ENCODE measurements at regions not wholly inside any gene's neighbourhood (a gene's known extent, or its start where the extent isn't known, plus 50 kb on each side); places are given as distances from the start of the nearest gene placed in this dataset.

DNA sequence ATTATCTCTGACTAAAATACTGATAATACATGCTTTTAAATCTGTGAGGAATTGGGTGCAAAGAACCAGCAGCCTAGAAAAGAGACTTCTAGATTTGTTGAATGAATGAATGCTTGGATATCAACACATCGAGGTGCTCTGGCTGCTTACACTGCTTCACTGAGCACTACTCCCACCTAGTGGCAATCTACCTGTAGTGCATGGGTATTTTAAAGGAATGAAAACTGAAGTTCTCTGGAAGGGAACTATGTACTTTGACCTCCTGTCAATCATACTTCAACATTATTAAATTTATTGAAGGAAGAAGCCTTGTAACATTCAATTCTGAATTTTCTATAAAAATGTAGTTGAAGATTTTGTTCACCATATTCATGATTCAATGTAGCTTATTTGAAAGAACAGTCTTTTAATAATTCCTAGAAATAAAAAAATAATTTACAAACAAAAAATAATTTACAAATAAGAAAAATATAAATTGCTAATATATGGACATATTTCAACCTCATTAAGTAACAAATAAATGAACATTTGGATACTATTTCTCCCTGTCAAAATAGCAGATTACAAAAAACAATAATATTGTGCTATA lies 111.2 kb upstream of the MMS22L start (continued):
- TF ChIP-seq SMAD1 (IDR thresholded peaks at IDR 0.05; ENCODE audit: low read depth, partially characterized antibody) (no peak), NBN (IDR thresholded peaks at IDR 0.05) (no peak), GATAD2B (conservative IDR thresholded peaks at IDR 0.05; ENCODE audit: low read depth) (no peak), MTA3 (IDR thresholded peaks at IDR 0.05; ENCODE audit: borderline replicate concordance, low read length) (no peak), ZNF384 (IDR thresholded peaks at IDR 0.05; ENCODE audit: borderline replicate concordance, low read depth, low read length) (no peak), RBBP5 (conservative IDR thresholded peaks at IDR 0.05) (no peak), TAF1 (IDR thresholded peaks at IDR 0.05; ENCODE audit: borderline replicate concordance, low read depth, low read length) (no peak), SMC3 (IDR thresholded peaks at IDR 0.05; ENCODE audit: borderline replicate concordance, low read length) (peak; percentile 93), NR2F1 (conservative IDR thresholded peaks at IDR 0.05) (no peak), IRF4 (IDR thresholded peaks at IDR 0.05; ENCODE audit: low read depth, low read length) (no peak), ATF7 (IDR thresholded peaks at IDR 0.05; ENCODE audit: low read depth) (no peak), POLR2AphosphoS2 (IDR thresholded peaks at IDR 0.05; ENCODE audit: low read depth, low read length) (no peak), CBX5 (IDR thresholded peaks at IDR 0.05; ENCODE audit: low read depth) (no peak), CREM (IDR thresholded peaks at IDR 0.05; ENCODE audit: low read depth) (no peak), WRNIP1 (IDR thresholded peaks at IDR 0.05; ENCODE audit: borderline replicate concordance, low read depth, low read length) (no peak), POLR2AphosphoS5 (IDR thresholded peaks at IDR 0.05; ENCODE audit: low read length) (no peak)
- TF ChIP-seq, protein P1, sequence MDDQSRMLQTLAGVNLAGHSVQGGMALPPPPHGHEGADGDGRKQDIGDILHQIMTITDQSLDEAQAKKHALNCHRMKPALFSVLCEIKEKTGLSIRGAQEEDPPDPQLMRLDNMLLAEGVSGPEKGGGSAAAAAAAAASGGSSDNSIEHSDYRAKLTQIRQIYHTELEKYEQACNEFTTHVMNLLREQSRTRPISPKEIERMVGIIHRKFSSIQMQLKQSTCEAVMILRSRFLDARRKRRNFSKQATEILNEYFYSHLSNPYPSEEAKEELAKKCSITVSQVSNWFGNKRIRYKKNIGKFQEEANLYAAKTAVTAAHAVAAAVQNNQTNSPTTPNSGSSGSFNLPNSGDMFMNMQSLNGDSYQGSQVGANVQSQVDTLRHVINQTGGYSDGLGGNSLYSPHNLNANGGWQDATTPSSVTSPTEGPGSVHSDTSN (IDR thresholded peaks at IDR 0.05; ENCODE audit: insufficient replicate concordance, low read depth, low read length), result no peak
- TF ChIP-seq, protein P2, sequence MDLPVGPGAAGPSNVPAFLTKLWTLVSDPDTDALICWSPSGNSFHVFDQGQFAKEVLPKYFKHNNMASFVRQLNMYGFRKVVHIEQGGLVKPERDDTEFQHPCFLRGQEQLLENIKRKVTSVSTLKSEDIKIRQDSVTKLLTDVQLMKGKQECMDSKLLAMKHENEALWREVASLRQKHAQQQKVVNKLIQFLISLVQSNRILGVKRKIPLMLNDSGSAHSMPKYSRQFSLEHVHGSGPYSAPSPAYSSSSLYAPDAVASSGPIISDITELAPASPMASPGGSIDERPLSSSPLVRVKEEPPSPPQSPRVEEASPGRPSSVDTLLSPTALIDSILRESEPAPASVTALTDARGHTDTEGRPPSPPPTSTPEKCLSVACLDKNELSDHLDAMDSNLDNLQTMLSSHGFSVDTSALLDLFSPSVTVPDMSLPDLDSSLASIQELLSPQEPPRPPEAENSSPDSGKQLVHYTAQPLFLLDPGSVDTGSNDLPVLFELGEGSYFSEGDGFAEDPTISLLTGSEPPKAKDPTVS (IDR thresholded peaks at IDR 0.05; ENCODE audit: low read depth, low read length), result no peak
- TF ChIP-seq, protein P3, sequence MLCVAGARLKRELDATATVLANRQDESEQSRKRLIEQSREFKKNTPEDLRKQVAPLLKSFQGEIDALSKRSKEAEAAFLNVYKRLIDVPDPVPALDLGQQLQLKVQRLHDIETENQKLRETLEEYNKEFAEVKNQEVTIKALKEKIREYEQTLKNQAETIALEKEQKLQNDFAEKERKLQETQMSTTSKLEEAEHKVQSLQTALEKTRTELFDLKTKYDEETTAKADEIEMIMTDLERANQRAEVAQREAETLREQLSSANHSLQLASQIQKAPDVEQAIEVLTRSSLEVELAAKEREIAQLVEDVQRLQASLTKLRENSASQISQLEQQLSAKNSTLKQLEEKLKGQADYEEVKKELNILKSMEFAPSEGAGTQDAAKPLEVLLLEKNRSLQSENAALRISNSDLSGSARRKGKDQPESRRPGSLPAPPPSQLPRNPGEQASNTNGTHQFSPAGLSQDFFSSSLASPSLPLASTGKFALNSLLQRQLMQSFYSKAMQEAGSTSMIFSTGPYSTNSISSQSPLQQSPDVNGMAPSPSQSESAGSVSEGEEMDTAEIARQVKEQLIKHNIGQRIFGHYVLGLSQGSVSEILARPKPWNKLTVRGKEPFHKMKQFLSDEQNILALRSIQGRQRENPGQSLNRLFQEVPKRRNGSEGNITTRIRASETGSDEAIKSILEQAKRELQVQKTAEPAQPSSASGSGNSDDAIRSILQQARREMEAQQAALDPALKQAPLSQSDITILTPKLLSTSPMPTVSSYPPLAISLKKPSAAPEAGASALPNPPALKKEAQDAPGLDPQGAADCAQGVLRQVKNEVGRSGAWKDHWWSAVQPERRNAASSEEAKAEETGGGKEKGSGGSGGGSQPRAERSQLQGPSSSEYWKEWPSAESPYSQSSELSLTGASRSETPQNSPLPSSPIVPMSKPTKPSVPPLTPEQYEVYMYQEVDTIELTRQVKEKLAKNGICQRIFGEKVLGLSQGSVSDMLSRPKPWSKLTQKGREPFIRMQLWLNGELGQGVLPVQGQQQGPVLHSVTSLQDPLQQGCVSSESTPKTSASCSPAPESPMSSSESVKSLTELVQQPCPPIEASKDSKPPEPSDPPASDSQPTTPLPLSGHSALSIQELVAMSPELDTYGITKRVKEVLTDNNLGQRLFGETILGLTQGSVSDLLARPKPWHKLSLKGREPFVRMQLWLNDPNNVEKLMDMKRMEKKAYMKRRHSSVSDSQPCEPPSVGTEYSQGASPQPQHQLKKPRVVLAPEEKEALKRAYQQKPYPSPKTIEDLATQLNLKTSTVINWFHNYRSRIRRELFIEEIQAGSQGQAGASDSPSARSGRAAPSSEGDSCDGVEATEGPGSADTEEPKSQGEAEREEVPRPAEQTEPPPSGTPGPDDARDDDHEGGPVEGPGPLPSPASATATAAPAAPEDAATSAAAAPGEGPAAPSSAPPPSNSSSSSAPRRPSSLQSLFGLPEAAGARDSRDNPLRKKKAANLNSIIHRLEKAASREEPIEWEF (IDR thresholded peaks at IDR 0.05; ENCODE audit: insufficient replicate concordance, low read depth, low read length), result no peak

Measured in GM12878 (cell line).